HG02571 (cell line): ENCODE measurements at regions not wholly inside any gene's neighbourhood (a gene's known extent, or its start where the extent isn't known, plus 50 kb on each side); places are given as distances from the start of the nearest gene placed in this dataset.
"Not testable (repeated sequence)": the region's sequence is repeated elsewhere in the genome, so short reads cannot be mapped to it uniquely, and the experiment has no call there.

Experiments used
- ATAC-seq: cut with Tn5 transposase; IDR thresholded peaks from one replicate; pipeline ENCODE4 v1.9.1; 2021; ENCODE audit warnings: mild to moderate bottlenecking, moderate library complexity; ENCODE audit not compliant: unreplicated experiment

- no peak for ATAC-seq
Observed at GRCh38 chr2:125983364-125983763, 672.6 kb upstream of the GYPC start.

DNA sequence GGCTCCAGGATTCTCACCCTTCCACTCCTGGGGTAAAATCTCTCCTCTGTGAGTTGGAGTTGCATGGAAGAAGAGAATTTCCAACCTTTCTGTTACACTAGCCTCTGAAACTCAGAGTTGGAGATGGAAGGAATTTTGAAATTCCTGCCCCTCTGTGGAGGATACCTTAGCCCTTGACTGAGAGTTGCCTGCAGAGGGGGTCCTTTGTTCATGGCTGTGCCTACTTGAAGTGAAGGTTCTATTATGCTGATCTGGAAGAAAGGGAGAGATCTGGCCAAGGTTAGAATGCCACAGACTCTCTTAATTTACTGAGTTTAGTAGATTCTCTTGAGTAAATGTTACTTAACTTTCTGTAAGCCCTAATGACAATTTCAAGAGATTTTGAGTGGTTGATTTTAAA, 626.6 kb upstream of the GYPC start:
- no peak for ATAC-seq

- no peak for ATAC-seq
Observed at GRCh38 chr2:126038861-126039260, 617.1 kb upstream of the GYPC start.

DNA sequence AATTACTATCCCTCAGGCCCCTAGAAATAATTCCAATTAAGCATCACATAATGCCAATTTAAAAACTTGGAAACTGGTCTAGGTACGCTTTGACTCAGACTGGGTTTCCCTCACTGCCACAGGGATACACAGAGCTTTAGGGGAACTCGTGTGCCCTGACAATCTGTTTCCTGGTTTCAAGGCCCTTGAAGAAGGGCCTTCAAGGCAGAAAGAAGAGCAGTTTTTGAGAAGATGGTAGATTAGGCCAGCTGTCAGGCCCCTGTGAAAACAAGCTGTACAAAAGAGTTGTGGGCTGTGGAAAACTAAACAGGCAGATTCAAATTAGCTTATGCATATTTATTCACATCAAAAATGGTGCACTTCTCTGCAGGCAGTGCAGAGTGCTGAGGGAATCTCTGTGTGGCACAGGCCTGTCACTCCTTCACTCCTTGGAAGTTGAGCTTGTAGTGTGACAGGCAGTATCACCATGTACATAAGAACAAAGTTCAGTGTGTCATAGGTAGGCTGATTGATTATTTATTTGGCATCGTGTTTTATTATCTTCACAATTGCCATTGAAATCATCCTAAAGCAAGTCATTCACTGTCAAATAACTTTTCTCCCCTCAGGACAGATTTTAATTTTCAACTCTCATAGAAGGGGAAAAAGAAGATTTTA, 614.4 kb upstream of the GYPC start:
- no peak for ATAC-seq

GRCh38 chr2:126042089-126042488, 613.9 kb upstream of the GYPC start:
- no peak for ATAC-seq

GRCh38 chr2:126048719-126049118, 607.2 kb upstream of the GYPC start:
- no peak for ATAC-seq

DNA sequence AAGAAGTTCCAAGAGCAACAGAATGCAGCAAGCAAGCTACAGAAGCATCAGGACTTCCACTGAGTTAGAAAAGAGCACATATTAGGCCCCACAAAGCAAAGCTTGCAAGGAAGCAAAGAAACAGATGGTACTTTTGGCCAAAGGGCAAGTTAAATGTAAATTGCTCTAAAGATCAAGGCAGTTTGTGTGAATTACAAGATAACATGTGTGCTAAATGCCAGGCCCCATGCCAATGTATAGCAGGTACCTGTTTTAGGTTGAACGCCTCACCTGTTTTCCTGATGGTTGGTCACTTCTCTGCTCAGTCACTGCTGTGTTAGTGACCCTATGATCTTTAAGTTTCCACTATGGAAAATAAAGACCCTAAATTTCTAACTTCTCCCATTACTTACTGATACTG, 606.5 kb upstream of the GYPC start:
- no peak for ATAC-seq

GRCh38 chr2:126050991-126051736, 604.8 kb upstream of the GYPC start:
- no peak for ATAC-seq

DNA sequence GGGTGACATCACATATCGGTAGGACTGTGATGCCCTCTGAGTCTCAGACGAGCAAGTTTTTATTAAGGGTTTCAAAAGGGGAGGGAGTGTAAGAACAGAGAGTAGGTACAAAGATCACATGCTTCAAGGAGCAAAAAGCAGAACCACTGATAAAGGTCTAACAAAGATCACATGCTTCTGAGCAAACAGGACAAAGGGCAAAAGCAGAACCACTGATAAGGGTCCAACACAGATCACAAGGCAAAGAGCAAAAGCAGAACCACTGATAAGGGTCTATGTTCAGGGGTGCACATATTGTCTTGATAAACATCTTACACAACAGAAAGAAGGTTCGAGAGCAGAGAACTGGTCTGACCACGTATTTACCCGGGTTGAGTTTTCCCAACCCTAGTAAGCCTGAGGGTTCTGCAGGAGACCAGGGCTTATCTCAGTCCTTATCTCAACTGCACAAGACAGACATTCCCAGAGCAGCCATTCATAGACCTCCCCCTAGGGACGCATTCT, 604.2 kb upstream of the GYPC start:
- ATAC-seq, result not testable (repeated sequence)

DNA sequence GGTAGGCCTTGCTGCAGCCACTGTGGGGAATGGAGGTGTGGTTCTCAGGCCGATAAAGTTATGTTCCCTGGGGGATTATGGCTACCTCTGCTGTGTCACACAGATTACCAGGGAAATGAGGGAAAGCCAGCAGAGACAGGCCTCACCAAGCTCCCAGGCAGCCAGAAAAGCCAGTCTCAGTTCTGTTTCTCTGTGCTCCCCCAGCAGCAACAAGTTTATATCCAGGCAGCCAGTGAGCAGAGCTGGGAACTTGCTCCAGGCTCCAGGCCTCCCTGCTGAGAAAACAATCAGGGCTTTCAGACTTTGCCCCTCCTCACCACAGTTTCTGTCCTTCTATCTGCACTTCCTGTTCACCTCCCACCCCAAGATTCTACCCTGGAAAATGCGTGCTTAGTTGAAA, 596.6 kb upstream of the GYPC start:
- ATAC-seq, result no peak

DNA sequence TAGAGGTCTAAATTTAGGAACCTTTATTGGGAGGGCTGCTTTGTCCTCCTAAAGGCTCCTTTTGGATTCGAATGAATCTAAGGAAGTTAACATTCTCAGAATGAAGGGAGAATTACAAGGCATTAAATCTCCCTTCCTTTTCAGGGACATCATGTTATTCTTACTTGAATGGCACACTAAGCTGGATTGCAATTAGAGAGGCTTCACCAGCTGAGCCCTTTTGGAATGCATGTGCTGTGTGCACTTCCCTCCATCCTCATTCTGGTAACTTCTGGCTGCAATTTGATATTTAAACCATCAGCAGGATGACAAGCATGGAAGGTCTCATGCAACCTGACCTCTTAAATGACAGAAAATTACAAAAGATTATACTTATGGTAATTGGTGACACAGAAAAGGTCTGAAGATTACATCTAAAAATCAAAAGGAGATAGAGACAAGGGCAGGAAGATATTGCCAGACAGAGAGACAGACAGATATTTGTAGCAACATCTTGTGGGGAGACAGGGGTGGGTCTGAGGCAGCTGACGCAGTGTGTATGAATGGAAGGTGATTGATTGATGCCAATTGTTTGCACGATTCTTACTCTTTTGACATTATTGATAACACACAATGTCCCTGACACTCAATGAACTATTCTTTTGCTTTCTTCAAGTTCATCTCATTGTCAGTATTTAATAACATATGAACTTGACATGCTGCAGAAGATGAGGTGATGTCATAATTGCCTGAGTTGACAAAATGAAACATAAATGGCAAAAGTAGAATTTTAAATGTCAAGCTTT, 570.8 kb upstream of the GYPC start:
- no peak for ATAC-seq

GRCh38 chr2:126100962-126101361, 555.0 kb upstream of the GYPC start:
- no peak for ATAC-seq

DNA sequence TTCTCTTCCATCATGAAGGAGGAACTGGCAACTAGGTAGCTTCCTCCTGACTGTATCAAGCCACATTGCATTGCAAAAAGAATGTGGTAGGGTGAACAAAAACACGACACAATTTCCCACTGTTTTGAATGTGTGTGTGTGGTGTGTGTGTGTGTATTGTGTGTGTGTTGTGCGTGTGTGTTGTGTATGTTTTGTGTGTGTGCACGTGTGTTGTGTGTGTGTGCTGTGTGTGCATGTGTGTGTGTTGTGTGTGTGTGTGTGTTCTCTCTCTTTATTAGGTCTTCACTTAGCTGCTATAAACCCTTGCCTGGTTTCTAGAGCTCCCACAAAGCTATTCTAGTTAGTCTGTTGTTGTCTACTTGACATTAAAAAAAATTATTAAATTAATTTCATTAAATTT, 550.0 kb upstream of the GYPC start:
- ATAC-seq, result no peak

DNA sequence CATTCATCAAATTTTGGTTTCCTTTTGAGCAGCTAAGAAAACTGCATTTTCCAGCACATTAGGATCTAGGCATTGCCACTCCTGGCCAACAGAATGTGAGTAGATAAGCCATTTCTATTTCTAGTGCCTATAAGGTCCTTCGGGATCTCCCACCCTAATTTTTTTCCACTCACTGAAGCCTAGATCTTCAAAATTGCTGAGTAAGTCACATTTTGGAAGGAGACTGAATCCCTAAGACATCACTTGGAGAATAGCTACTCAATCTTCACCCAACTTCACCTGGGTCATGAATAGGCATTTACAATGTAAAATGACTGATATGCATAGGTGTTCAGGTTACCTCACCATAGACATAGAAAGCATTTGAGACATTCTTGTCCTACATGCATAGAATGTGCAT, 548.1 kb upstream of the GYPC start:
- ATAC-seq, result no peak

GRCh38 chr2:126115975-126116374, 540.0 kb upstream of the GYPC start:
- no peak for ATAC-seq

GRCh38 chr2:126117886-126118285, 538.1 kb upstream of the GYPC start:
- no peak for ATAC-seq

DNA sequence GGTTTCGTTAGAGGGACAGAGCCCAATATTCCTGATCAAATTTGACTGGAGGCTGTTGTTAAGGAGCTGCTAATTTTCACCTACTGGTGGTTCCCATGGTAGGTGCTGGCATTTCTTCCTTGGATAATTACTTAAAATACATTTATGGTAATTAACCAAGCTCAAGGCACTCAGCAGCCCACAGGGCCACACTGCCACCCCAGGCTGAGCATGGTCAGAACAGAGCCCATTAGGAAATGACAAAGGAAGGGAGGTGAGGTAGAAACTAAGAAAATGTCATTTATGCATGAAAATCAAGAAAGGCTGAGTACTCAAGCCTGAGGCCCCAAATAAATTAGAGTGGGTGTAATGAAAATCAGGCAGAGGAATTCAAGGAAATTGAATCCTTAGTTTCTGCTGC, 510.2 kb upstream of the GYPC start:
- no peak for ATAC-seq

DNA sequence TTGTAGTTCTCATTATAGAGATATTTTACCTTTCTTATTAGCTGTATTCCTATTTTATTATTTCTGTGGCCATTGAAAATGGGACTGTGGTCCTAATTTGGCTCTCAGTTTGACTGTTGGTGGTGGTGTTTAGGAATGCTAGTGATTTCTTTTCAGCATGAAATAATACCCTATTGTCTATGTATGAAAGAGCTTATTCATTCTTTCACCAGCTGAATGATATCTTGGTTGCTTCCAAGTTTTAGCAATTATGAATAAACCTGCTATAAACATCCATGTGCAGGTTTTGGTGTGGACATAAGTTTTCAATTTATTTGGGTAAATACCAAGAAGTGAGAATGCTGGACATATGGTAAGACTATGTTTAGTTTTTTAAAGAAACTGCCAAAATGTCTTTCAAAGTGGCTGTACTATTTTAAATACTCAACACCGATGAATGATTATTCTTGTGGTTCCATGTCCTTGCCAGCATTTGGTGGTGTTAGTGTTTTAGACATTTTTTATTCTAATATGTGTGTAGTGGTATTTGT, 501.6 kb upstream of the GYPC start:
- no peak for ATAC-seq

DNA sequence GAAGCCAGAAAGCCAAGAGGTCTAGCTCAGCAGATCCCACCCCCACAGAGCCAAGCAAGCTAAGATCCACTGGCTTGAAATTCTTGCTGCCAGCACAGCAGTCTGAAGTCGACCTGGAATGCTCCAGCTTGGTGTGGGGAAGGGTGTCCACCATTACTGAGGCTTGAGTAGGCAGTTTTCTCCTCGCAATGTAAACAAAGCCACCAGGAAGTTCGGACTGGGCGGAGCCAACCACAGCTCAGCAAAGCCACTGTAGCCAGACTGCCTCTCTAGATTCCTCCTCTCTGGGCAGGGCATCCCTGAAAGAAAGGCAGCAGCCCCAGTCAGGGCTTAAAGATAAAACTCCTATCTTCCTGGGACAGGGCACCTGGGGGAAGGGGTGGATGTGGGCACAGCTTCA, 495.0 kb upstream of the GYPC start:
- not testable (repeated sequence) for ATAC-seq

DNA sequence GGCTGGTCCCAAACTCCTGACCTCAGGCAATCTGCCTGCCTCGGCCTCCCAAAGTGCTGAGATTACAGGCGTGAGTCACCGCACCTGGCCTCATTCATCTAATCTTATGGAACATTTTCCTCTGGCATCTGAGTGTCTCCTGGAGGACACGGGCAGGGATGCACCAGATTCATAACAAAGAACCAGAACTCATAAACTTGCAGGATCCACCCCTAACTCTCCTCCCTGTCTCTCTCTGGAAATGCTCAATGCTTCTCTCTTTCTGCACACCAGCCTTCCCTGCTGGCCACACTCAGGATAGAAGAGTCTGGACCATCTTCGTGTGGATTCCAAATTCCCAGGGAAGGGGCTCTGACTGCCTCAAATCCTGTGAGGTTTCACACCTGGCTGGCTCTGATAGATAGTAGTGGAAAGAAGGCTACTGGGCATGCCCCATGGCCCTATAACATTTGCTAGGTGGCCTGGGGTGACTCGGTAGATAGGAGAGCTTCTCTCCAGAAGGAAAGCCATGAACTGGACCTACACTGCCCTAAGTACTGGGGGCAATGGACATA, 483.2 kb upstream of the GYPC start:
- ATAC-seq, result no peak

- ATAC-seq, result no peak
Observed at GRCh38 chr2:126175222-126175621, 480.7 kb upstream of the GYPC start.
